NOMO-1 treated with DMSO at 0.1 percent for 48 hours (cell line): ENCODE measurements at regions not wholly inside any gene's neighbourhood (a gene's known extent, or its start where the extent isn't known, plus 50 kb on each side); places are given as distances from the start of the nearest gene placed in this dataset.

ENCODE experiments used
- DNase-seq: peaks from one replicate; lab custom pipeline; 2025; ENCODE audit not compliant: unreplicated experiment; lab: John Stamatoyannopoulos, UW

GRCh38 chr5:56522169-56522568 is 289.0 kb upstream of the ANKRD55 start:
- peak; percentile 48 for DNase-seq

DNA sequence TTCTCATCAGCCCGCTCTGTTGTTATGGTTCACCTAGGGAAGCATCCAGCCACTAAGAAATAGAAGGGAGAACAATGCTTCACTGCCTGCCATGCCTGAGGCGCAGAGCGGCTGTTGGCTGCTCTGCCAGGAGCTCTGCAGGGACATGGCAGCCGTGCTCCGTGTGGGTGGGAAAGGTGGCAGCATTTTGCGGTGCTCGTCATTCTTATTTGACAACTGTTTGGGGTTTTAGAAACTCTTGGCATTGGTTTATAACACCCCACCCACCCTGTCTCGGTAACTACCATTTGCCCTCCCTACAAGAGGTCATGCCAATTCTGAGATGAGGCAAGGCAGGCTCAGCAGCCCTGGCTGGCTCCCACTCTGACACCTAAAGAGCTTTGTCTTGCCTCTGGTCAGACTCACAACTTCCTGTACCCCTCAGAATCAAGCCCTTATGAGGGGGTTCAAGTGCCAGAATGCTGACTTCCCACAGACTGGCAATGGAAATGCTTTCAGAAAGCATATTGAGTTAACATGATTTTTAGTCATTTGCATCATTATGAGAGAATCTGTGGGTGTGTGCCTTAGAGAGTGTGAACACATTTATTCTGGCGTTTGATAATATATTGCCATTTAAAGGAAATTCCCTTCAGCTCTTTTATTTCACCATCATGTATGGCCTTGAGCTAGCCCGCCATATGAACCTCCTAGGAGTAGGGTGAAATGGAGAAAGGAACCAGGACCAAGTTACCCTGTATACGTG is 288.0 kb upstream of the ANKRD55 start:
- DNase-seq, result no peak

DNA sequence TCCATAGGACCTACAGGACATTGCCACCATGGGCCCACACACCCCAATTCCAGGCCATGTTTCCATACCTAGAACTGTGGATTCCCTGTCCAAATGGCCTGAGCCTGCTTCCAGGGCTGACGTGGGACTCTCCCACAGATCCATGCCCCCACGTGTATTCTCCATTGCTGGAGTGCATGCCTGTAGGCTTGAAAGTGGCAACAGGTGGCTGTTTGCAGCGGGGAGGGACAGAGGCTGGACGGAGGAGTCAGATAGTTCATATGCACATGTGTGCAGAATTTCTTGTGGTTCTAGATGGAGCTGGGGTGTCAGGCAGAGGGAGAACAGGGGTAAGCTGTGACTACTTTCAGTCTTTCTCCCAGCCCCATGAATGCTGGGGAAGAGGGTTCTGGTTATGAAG is 285.7 kb upstream of the ANKRD55 start:
- DNase-seq, result no peak

GRCh38 chr5:56517011-56517416 is 283.9 kb upstream of the ANKRD55 start:
- DNase-seq, result peak; percentile 60

GRCh38 chr5:56516441-56516840 is 283.3 kb upstream of the ANKRD55 start:
- no peak for DNase-seq

DNA sequence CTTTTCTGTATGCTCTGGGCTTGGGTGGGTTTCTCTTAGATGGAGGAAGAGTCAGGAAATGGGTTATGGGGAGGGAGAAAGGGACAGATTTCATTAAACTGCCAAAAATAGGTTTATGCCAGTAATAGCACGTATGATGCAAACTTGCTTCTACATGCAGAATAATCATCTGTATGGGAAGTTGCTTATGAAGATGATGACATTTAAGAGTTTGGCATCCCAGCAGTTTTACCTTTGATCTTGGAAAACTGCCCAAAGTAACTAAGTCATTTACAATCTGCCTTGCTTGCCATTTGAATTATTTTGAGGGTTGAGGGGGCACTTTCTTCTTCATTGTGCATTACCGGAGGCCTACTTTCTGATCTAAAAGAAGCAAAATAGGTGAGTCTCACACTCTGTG is 282.9 kb upstream of the ANKRD55 start:
- DNase-seq, result no peak

GRCh38 chr5:56515011-56515410 is 281.9 kb upstream of the ANKRD55 start:
- DNase-seq, result no peak

- DNase-seq, result no peak
Observed at GRCh38 chr5:56514245-56514644, 281.1 kb upstream of the ANKRD55 start.

DNA sequence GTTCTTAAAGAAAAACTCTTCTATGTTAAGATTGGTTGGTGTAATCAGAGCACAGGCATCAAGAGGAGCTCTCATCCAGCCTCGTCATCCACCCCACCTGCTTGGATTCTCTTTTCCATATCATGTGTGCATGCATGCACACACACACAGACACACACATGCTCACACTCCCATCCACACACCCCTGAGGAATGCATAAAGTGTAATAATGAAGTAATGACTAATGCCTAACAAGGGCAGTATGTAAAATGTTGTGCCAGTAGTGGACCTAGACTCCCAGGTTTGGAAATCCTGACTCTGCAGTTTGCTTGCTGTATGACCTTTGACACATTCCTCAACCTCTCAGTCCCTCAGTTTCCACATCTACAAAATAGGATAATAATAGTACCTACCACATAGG is 280.0 kb upstream of the ANKRD55 start:
- no peak for DNase-seq

DNA sequence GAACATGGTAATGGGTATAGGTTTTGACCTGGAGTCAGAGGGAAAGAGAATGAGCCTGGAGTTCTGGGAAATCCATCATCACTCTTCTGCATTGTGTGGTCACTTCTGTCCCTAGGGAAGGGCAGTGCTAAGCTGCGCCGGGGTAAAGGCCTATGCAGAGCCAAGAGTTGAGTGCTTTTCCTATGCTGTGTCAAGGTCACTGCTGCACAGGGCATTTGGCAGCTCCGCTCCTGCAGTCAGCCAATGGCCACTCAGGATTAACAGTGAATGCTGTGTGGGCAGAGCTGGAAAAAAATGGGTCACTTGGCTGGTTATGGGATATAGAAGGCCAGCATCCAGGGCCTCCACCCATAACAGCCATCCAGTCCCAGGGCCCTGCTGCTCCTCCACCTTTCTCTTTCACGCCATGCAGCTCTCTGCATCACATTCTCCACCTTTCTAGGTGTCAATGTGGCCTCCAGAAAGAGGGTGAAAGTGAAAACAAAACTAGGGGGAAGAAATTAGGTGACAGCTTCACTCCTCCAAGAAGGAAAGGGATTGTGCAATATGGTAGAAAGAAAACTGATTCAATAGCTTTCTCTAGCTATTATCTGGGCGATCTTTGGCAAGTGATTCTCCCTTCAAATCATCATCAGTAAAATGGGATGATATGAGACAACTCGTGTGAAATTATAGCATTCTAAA is 279.3 kb upstream of the ANKRD55 start:
- DNase-seq, result peak; percentile 54

- DNase-seq, result no peak
Observed at GRCh38 chr5:56511326-56511841, 278.3 kb upstream of the ANKRD55 start.

- DNase-seq, result no peak
Observed at GRCh38 chr5:56508249-56508648, 275.1 kb upstream of the ANKRD55 start.

DNA sequence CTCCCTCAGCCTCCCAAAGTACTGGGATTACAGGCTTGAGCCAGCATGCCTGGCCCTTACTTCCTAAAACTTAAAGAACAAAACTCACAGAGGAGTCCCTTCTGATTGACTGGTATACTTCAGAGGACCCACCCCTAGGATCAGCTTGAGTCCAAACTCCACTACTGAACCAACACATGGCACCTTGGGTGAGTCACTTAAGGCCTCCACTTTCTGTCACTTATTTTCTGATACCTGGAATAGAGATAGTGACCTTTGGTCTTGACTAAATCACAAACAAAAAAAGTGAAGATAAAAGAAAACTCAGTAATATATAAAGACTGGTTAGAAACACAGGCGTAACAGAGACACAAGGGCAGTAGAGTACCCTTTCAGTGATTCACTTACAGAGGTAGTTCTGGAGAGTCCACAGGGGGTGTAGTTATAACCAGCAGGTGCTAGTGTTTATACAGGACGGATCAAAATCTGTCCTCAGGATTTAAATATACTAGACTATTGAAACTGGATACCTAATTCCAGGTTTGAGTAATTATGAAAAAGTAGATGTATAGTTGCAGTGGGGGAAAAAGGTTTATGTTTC is 274.3 kb upstream of the ANKRD55 start:
- DNase-seq, result no peak

- DNase-seq, result no peak
Observed at GRCh38 chr5:56506211-56506965, 273.3 kb upstream of the ANKRD55 start.

- no peak for DNase-seq
Observed at GRCh38 chr5:56503929-56504328, 270.8 kb upstream of the ANKRD55 start.

GRCh38 chr5:56501781-56502557 is 268.8 kb upstream of the ANKRD55 start:
- DNase-seq, result peak; percentile 56

DNA sequence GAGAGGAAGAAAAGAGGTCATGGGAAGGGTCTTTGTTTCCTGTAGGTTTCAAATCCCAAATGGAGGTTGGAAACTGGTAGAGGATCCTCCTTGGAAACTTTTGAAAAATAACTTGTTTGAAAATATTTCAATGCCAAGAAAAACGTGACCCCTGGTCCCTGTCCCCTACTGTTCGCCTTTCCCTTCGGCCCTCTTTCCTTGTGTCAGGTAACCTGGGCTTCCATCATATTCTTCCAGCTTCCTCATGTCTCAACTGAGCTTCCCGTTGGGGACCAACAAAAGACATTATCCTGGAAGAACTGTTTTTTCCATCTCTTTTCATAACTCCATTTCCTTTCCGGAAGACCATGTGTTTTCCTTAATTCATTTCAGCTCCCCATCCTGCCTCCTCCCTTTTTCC is 266.8 kb upstream of the ANKRD55 start:
- DNase-seq, result no peak

- no peak for DNase-seq
Observed at GRCh38 chr5:56499491-56499890, 266.4 kb upstream of the ANKRD55 start.

DNA sequence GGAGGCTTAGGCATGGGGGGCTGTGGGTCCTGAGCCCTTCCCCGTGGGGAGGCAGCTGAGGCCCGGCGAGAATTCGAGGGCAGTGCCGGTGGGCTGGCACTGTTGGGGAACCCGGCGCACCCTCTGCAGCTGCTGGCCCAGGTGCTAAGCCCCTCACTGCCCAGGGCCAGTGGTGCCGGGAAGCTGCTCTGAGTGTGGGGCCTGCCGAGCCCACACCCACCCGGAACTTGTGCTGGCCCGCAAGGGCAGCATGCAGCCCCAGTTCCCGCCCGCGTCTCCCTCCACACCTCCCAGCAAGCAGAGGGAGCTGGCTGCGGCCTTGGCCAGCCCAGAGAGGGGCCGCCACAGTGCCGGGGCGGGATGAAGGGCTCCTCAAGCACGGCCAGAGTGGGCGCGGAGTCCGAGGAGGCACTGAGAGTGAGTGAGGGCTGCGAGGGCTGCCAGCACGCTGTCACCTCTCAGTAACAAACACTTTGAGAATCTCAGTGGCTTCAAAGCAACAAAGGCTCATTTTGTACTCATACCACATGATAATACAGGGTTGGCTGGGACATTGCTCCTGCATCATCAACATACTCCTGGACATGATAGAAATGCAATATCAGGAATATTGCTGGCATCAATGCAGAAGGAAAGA is 265.7 kb upstream of the ANKRD55 start:
- DNase-seq, result no peak

GRCh38 chr5:56496581-56497063 is 263.5 kb upstream of the ANKRD55 start:
- DNase-seq, result peak; percentile 14
